Smooth muscle cell (in vitro differentiated cells): ENCODE measurements at regions not wholly inside any gene's neighbourhood (a gene's known extent, or its start where the extent isn't known, plus 50 kb on each side); places are given as distances from the start of the nearest gene placed in this dataset.

Experiments used
- DNase-seq: peaks from one replicate; lab custom pipeline; 2025; ENCODE audit not compliant: unreplicated experiment; lab: John Stamatoyannopoulos, UW
- H2AFZ ChIP-seq: fragments of 200-600 bp; sonication (generic); 2 replicates; pipeline ENCODE4 v1.6.0; 2016; ENCODE audit warnings: antibody characterized with exemption, low read depth, mild to moderate bottlenecking
- H3F3A ChIP-seq: fragments of 200-600 bp; sonication (generic); 2 replicates; pipeline ENCODE4 v1.6.0; 2017; ENCODE audit warnings: antibody characterized with exemption, low read depth
- H3K27ac ChIP-seq: fragments of 200-600 bp; sonication (generic); 2 replicates; pipeline ENCODE4 v1.5.1; 2016; ENCODE audit warnings: low read depth, mild to moderate bottlenecking
- H3K27me3 ChIP-seq: fragments of 200-600 bp; sonication (generic); 2 replicates; pipeline ENCODE4 v1.6.1; 2016; ENCODE audit warnings: low read depth, mild to moderate bottlenecking
- H3K36me3 ChIP-seq: fragments of 200-600 bp; sonication (generic); 2 replicates; pipeline ENCODE4 v1.5.1; 2016; ENCODE audit warnings: low read depth
- H3K4me1 ChIP-seq: fragments of 200-600 bp; sonication (generic); 2 replicates; pipeline ENCODE4 v1.5.1; 2016; ENCODE audit warnings: low read depth
- H3K4me2 ChIP-seq: fragments of 200-600 bp; sonication (generic); 2 replicates; pipeline ENCODE4 v1.6.0; 2016; ENCODE audit warnings: mild to moderate bottlenecking
- H3K4me3 ChIP-seq: fragments of 200-600 bp; sonication (generic); 2 replicates; pipeline ENCODE4 v1.5.1; 2016; ENCODE audit warnings: mild to moderate bottlenecking
- H3K79me2 ChIP-seq: fragments of 200-600 bp; sonication (generic); 2 replicates; pipeline ENCODE4 v1.6.0; 2016; ENCODE audit warnings: low read depth, mild to moderate bottlenecking
- H3K9ac ChIP-seq: fragments of 200-600 bp; sonication (generic); 2 replicates; pipeline ENCODE4 v1.6.0; 2016; ENCODE audit warnings: low read depth
- H3K9me3 ChIP-seq: fragments of 200-600 bp; sonication (generic); replicated peaks from 2 replicates; pipeline ENCODE4 v1.5.1; 2016; ENCODE audit warnings: low read depth
- H4K20me1 ChIP-seq: fragments of 200-600 bp; sonication (generic); 2 replicates; pipeline ENCODE4 v1.6.0; 2016; ENCODE audit warnings: low read depth
- CTCF ChIP-seq: fragments of 200-600 bp; sonication (generic); IDR thresholded peaks from 2 replicates; pipeline ENCODE4 v1.5.1; 2017; ENCODE audit warnings: borderline replicate concordance, mild to moderate bottlenecking, antibody characterized with exemption; ENCODE audit not compliant: insufficient read depth, poor library complexity, severe bottlenecking
- WGBS: methylation state at CpG from one replicate; pipeline ENCODE4 v1.1.7; 2016; ENCODE audit warnings: low lambda C conversion rate; 5-methylcytosine and 5-hydroxymethylcytosine counted together

GRCh38 chr12:76240281-76240680 lies 107.9 kb downstream of the BBS10 start:
- Histone ChIP-seq H3K27ac (no peak overlapping the region), H3K4me1 (no peaks in the 10 kb centered on the region), H3K4me3 (no peak overlapping the region), H3K9me3 (no peaks in the 10 kb centered on the region), H2AFZ (no peak overlapping the region), H3K9ac (no peak overlapping the region), H4K20me1 (no peaks in the 10 kb centered on the region), H3K27me3 (no peaks in the 10 kb centered on the region), H3F3A (no peaks in the 10 kb centered on the region), H3K79me2 (no peaks in the 10 kb centered on the region), H3K36me3 (no peaks in the 10 kb centered on the region), H3K4me2 (no peak overlapping the region)
- TF ChIP-seq CTCF, result no peak
- no peak for DNase-seq
- 62% methylated on average over 6 of the region's 6 CpGs for WGBS

GRCh38 chr12:76238688-76239087 lies 109.5 kb downstream of the BBS10 start:
- no peaks in the 10 kb centered on the region for H3K79me2 ChIP-seq
- H3K4me1 ChIP-seq, result no peaks in the 10 kb centered on the region
- no peak overlapping the region for H3K4me3 ChIP-seq
- no peaks in the 10 kb centered on the region for H3K36me3 ChIP-seq
- H2AFZ ChIP-seq, result no peak overlapping the region
- WGBS, result 95% methylated on average over 4 of the region's 4 CpGs
- H3K9me3 ChIP-seq, result no peaks in the 10 kb centered on the region
- no peak overlapping the region for H3K4me2 ChIP-seq
- TF ChIP-seq CTCF, result no peak
- no peaks in the 10 kb centered on the region for H3F3A ChIP-seq
- H4K20me1 ChIP-seq, result no peaks in the 10 kb centered on the region
- no peak for DNase-seq
- no peak overlapping the region for H3K27ac ChIP-seq
- no peaks in the 10 kb centered on the region for H3K27me3 ChIP-seq
- no peak overlapping the region for H3K9ac ChIP-seq

- no peaks in the 10 kb centered on the region for H3K36me3 ChIP-seq
- H3K9me3 ChIP-seq, result no peaks in the 10 kb centered on the region
- no peaks in the 10 kb centered on the region for H3K4me1 ChIP-seq
- H3F3A ChIP-seq, result no peaks in the 10 kb centered on the region
- no peaks in the 10 kb centered on the region for H4K20me1 ChIP-seq
- WGBS, result 88% methylated on average over 7 of the region's 7 CpGs
- no peak overlapping the region for H3K9ac ChIP-seq
- no peak overlapping the region for H3K4me3 ChIP-seq
- no peaks in the 10 kb centered on the region for H3K79me2 ChIP-seq
- H3K27me3 ChIP-seq, result no peaks in the 10 kb centered on the region
- no peak overlapping the region for H2AFZ ChIP-seq
- no peak for TF ChIP-seq CTCF
- DNase-seq, result no peak
- no peak overlapping the region for H3K27ac ChIP-seq
- H3K4me2 ChIP-seq, result no peak overlapping the region
Measured at GRCh38 chr12:76237086-76237701, 111.0 kb downstream of the BBS10 start.

GRCh38 chr12:76236640-76237039 lies 111.6 kb downstream of the BBS10 start:
- no peaks in the 10 kb centered on the region for H4K20me1 ChIP-seq
- no peaks in the 10 kb centered on the region for H3K27me3 ChIP-seq
- 71% methylated on average over 7 of the region's 7 CpGs for WGBS
- no peak for DNase-seq
- no peak for TF ChIP-seq CTCF
- H2AFZ ChIP-seq, result no peak overlapping the region
- H3K4me1 ChIP-seq, result no peaks in the 10 kb centered on the region
- H3F3A ChIP-seq, result no peaks in the 10 kb centered on the region
- H3K9me3 ChIP-seq, result no peaks in the 10 kb centered on the region
- no peak overlapping the region for H3K9ac ChIP-seq
- H3K36me3 ChIP-seq, result no peaks in the 10 kb centered on the region
- H3K27ac ChIP-seq, result no peak overlapping the region
- H3K4me2 ChIP-seq, result no peak overlapping the region
- H3K4me3 ChIP-seq, result no peak overlapping the region
- no peaks in the 10 kb centered on the region for H3K79me2 ChIP-seq
